NK-92 treated with Interleukin-12 subunit alpha and Interleukin-12 subunit beta, amount 100 ng/mL, for 24 hours (cell line): ENCODE measurements at regions not wholly inside any gene's neighbourhood (a gene's known extent, or its start where the extent isn't known, plus 50 kb on each side); places are given as distances from the start of the nearest gene placed in this dataset.
"Not testable (repeated sequence)": the region's sequence is repeated elsewhere in the genome, so short reads cannot be mapped to it uniquely, and the experiment has no call there.

Experiments
- DNase-seq: peaks from one replicate; lab custom pipeline; 2025; lab: John Stamatoyannopoulos, UW

DNA sequence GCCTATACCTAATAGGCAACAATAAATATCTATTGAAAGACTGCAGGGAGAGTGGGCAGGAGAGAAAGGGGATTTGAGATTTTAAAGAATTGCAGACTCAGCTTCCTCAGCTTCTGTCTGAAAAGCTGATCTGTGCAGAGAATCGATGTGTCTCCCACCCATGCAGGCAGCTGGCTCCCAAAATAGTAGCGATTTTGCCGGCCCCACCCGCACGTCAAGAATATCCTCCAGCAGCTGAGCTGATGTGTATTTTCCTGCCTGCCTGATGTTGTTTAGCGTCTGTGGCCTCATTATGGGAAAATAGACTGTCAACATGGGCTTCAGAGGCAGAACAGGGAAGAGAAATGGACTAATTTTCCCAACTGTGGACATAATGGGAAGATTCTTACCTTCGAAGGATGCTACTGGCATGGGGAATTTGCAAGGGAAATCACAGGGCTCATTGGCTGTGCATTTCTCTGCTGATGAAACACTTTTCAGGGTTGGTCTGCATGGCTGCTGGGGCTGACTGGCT is 699.8 kb downstream of the PTPRU start:
- DNase-seq: no peak

DNA sequence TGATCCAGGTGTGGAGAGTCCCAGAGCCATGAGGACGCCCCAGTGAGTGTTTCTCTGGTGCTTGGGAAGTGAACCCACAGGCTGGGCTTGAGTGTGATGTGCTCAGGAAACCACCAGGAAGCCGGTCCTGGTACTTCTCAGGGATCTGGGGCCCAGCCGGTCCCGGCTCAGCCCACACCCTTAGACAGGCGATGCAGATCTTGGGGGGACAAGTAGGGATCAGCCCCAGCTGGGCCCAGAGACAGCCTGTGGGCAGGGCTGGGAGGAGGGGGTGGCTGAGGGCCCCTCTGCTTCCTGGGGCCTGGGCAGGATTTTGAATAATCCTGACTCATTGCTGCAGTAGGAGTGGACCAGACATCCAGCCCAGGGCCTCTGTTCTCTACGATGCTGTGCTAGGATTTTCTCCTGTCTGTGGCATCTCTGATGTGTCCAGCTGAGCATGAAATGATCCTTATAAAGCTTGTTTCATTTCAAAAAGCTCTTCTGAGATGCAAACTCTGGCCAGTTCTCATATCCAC is 698.0 kb downstream of the PTPRU start:
- DNase-seq: no peak

DNA sequence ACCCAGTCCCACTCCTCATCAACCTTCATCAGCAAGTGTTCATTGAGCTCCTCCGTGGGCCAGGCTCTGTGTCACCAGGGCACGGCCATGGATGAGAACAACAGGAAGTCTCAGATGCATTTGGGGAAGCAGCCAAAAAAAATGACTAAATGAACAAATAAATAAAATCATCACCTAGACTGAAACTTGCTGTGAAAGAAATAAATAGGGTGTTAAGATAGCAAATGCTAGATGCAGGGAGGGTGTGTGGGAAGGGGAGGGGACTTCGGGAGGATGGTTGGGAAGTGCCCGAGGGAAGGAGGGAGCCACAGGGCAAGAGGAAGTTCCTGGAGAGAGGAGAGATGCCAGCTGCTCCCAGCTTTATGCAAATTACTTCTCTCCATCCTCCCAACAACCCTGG is 696.7 kb downstream of the PTPRU start:
- no peak for DNase-seq

GRCh38 chr1:29932626-29933025 is 696.3 kb downstream of the PTPRU start:
- DNase-seq: no peak

GRCh38 chr1:29931477-29932175 is 695.3 kb downstream of the PTPRU start:
- no peak for DNase-seq

GRCh38 chr1:29925058-29925457 is 688.7 kb downstream of the PTPRU start:
- DNase-seq: no peak

GRCh38 chr1:29924017-29924431 is 687.7 kb downstream of the PTPRU start:
- DNase-seq: no peak

- DNase-seq: no peak
These were observed 685.4 kb downstream of the PTPRU start for GRCh38 chr1:29921741-29922140.

DNA sequence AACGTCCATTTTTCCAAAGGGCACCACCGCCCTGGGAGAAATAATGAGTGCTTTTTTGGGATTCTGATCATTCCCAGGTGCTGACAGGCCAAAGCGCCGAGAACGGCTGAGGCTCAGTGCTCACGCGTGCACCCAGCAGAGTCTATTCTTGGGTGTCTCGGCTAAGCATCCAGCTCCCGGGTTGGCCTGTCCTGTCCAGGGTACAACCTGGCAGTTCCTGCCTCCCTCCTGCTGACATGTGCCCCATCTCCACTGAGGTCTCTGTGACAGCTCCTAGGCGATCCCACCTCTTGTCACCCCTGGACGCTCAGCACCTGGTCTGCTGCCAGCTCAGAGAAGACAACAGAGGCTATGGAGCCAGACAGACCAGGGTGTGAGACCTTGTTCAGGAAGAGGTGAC is 684.5 kb downstream of the PTPRU start:
- no peak for DNase-seq

DNA sequence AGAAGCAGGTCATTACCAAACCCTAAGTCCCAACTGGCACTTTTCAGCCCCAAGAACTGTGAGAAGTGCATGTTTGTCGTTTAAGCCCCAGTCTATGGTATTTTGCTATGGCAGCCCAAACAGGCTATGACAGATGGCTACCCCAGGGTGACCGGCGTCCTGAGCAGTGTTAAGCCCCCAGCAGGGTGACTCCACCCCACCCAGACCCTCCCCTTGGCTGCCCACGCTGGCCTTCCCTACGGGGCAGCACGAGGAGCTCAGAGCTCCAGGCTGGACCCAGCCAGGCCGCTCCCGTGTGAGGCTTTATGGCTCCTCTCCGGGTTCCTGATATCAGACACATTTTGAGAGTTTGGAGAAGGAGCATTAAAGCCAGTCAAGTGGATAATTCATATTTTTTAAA is 684.0 kb downstream of the PTPRU start:
- no peak for DNase-seq

GRCh38 chr1:29919041-29919440 is 682.7 kb downstream of the PTPRU start:
- DNase-seq: not testable (repeated sequence)

GRCh38 chr1:29916656-29917369 is 680.5 kb downstream of the PTPRU start:
- no peak for DNase-seq

GRCh38 chr1:29914936-29915335 is 678.6 kb downstream of the PTPRU start:
- no peak for DNase-seq

GRCh38 chr1:29912425-29912824 is 676.1 kb downstream of the PTPRU start:
- no peak for DNase-seq

GRCh38 chr1:29909962-29910361 is 673.6 kb downstream of the PTPRU start:
- no peak for DNase-seq

DNA sequence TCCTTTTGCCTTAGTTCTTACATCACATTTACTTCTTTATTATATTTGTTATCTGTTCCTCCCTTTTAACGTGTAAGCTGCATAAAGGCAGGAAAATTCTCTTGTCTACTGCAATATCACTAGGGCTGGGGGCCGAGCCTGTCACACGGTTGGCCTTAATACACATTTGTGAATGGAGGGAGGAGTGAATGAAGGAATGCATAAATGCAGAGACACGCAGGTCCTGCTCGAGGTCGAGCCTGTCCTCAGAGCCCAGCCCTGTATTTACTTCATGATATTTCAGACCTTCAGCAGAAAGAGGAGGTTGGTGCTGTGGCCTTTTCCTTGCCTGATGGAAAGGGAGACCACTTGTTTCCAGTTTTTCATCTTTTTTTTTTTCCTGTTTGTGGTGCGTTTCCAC is 671.3 kb downstream of the PTPRU start:
- DNase-seq: no peak

- no peak for DNase-seq
These were observed 670.6 kb downstream of the PTPRU start for GRCh38 chr1:29906927-29907326.

DNA sequence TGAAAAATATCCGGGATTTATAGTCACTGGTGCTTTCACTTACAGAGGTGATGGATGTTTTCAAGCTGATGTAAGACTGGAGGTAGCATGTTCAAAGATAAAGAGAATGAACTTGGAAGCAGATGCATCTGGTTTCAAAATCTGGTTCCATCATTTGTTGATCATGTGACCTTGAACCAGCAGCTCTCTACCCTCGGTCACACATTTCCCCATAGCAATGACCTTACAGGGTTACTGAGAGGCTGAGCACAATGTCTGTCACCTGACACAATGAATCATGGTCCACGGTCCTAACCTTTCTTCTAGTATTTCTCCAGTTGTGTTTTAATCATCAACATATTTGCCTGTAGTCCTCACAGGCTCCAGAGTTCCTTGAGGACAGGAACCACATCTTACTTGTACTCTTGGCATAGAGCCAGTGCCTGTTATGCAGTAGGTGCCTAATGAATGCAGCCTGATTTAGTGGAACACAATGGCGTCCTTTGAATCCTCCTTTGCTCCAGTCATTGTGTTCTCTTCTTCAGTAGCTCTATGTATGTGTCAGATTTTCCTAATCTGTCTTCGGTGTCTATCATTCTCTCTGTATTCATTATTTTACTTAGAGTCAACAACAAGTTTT is 667.3 kb downstream of the PTPRU start:
- no peak for DNase-seq

DNA sequence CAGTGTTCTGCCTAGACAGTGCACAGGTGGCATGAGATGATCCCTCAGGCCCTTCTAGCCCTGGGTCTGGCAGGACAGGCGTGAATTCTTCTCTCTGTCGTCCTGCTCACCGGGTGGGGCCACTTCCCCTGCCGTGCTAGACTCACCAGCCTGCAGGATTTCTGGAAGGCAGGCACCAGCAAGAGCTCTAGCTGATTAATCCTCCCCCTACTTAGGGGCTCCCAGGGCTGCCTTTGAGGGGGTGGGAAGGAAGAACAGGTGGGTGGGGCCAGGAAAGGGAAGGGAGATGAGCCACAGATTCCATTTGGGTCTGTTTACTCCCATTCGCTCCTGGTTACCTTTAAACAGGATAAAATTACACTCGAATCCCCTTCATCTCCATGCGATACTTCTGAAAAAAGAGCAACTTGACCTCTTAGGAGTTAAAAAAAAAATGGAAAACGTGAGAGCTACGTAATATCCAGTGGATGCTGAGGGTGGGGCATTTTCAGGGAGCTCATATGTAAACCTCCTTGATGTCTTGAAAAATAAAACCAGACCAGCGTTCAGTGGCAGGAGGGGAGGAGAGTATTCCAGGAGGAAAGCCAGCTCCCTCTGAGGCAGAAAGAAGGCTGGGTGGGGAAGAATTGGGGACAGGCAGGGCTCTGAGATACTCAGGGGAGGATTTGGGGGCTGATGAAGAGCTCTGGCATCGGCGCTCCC is 665.5 kb downstream of the PTPRU start:
- no peak for DNase-seq

DNA sequence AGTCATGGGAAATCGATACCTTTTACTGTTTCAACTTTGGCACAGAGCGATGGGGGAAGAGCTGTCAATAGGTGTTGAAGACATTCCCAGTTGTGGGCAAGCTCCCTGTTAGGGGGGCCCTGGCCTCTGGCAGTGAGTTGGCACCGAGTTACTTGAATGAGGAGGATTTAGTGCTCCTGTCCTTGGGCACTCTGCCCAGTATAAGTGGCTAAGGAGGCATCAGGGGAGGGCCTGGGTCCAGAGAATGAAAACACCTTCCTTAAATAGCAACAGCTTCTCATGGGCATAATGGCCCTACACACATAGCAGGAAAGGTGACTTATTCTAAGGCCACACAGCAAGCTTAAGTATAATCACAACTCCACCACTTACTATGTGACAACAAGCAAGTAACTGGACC is 664.4 kb downstream of the PTPRU start:
- no peak for DNase-seq

GRCh38 chr1:29900104-29900679 is 663.9 kb downstream of the PTPRU start:
- DNase-seq: no peak
